ENCODE measurements at regions not wholly inside any gene's neighbourhood (a gene's known extent, or its start where the extent isn't known, plus 50 kb on each side); places are given as distances from the start of the nearest gene placed in this dataset.

- TF ChIP-seq PCBP2 (optimal IDR thresholded peaks at IDR 0.05; ENCODE audit: low read depth, low read length, poor library complexity, severe bottlenecking) (no peak), POLR2AphosphoS5 (IDR thresholded peaks at IDR 0.05; ENCODE audit: low read depth, low read length) (no peak), CTCF (CRISPR knock-in tag; IDR thresholded peaks at IDR 0.05) (no peak), ZFYVE20 (CRISPR knock-in tag; IDR thresholded peaks at IDR 0.05; ENCODE audit: borderline replicate concordance, low read depth) (no peak), SRSF9 (IDR thresholded peaks at IDR 0.05; ENCODE audit: borderline replicate concordance, insufficient read depth, low read depth, low read length, poor library complexity, severe bottlenecking) (no peak), ZNF431 (CRISPR knock-in tag; IDR thresholded peaks at IDR 0.05; ENCODE audit: borderline replicate concordance, low read depth) (no peak), MAX (IDR thresholded peaks at IDR 0.05) (no peak), FOXJ3 (CRISPR knock-in tag; IDR thresholded peaks at IDR 0.05; ENCODE audit: borderline replicate concordance) (no peak)
Observed at GRCh38 chr11:44468345-44468988, 97.0 kb upstream of the CD82 start.
